HG03066 (cell line): ENCODE measurements at regions not wholly inside any gene's neighbourhood (a gene's known extent, or its start where the extent isn't known, plus 50 kb on each side); places are given as distances from the start of the nearest gene placed in this dataset.
"Not testable (repeated sequence)": the region's sequence is repeated elsewhere in the genome, so short reads cannot be mapped to it uniquely, and the experiment has no call there.

Experiments used
- ATAC-seq: cut with Tn5 transposase; IDR thresholded peaks from one replicate; pipeline ENCODE4 v1.9.1; 2021; ENCODE audit warnings: low read depth; ENCODE audit not compliant: unreplicated experiment

DNA sequence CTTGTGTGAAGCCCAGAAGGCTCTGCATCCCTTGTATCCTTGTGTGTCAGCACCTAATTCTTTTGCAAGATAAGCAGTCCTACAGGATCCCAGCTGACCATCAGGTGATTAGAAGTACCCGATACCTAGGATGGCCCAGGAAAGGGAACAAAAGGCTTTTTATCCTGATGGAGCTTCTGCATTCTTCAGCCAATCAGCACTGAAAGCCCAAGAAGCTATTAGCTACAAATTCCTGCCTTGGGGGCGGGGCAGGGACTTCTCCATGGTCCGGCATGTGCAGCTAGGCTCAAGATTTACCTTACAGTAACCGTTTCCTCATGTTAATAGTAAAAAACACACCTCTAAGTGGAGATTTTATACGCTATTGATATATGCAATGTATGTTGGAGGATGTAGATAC is 264.6 kb upstream of the THUMPD2 start:
- ATAC-seq, result no peak

DNA sequence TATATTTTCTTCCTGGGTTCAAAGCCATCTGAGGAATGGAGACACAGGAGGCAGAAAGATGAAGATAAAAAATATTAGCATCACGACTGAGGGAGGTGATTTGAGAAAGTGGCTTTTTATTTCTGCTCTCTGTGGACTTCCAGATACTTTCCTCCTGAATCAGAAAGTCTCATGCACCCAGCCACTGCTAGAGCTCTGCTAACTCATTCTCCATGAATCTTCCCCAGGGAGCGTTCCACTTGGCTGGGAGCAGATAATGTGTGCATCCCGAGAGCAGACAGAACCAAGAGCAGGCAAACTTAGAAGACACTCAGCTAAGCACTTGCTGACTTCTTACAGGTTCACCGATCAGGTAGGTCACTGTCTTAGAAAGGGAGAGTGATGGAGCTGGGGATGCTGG is 264.1 kb upstream of the THUMPD2 start:
- no peak for ATAC-seq

DNA sequence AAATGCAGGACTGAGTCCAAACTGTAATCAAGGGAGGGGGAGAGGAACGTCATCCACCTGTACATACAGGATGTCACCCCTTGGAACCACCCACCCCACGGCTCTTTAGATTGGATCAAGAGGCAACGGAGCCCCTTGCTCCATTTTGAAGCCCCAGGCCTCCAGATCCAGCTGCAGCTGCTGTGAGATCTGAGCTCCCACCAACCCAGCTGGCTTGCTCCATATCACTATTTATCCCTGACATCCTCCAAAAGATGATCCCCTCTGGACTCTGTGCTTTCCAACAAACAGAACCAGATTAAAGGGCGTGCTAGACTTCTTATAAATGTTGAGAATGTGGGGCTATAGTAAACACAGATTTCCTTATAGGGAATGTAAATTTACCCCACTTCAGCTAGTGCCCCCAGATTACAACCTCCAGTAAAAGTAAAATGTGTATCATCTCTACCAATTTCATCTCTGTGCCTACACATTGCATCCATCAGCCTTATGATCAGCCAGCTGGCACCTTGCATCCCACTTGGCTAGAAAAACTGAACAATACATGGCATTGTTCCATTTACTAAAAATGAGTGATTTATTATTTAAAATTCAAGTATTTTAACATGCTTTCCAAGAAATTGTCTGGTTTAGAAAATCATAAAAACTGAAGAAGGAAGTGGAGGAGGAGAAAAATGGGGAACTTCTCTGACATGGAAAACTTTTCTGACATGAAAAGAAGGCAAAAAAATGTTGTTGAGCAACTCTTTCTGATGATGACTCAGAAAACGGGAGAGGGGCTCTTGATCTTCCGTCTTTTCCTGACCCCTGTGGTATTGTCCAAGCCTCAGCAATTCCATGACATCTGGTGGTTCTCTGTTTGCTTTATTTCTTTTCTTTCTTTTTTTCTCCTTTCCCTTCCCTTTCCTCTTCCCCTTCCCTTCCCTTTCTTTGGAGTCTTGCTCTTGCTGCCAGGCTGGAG is 262.6 kb upstream of the THUMPD2 start:
- ATAC-seq, result no peak

DNA sequence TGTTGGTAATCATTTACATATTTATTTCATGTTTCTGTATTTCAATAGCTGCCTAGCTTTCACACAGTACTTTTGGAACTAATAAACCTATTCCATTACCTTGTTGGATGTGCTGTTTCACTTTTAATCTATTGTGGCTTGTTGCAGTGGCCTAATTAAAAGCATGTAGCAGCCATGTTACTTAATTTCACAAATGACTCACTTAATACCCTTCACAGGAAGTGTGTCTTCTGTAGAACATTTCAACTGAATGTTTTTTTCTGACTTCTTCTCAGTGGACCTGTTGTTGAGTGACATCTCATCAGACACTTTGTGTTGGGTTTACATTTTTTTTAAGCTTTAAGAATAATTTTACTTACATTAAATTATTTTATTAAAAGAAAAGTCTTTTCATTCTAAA is 260.5 kb upstream of the THUMPD2 start:
- no peak for ATAC-seq

DNA sequence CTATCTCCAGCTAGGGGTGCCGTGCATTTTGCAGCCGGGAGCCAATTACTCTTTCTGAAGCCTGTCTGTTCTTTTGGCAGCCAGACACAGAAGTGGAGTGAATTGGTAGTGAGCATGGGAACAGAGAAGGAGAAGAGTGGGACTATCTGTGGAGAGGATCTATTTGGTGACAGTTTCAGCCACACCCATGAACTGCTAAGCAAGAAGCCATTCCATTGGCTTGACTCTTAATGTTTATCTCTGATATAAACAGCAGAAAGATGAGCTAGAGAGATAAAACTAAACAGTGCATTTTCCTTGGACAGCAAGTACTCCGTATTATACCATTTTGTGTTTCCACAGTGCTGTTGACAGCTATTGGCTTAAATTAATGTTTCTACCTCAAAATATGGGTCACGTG is 259.6 kb upstream of the THUMPD2 start:
- ATAC-seq, result no peak

DNA sequence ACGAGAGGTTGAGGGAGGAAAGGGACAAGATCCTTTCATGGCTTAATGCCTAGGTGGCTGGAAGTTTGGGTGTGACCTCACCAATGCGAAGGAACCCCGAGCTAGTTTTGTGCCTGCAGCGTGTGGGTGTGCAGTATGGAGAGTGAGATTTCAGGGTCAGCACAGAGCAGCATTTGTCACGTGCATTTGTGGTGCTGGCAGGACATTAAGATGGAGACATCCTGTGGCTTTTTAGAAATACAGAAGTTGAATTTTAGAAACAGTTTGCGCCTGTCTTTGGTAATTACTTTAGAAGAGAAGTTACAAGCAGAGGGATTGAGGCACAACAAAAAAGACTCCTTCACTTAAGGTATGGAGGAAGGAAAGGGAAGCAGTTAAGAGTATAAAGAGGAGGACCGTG is 258.2 kb upstream of the THUMPD2 start:
- no peak for ATAC-seq

DNA sequence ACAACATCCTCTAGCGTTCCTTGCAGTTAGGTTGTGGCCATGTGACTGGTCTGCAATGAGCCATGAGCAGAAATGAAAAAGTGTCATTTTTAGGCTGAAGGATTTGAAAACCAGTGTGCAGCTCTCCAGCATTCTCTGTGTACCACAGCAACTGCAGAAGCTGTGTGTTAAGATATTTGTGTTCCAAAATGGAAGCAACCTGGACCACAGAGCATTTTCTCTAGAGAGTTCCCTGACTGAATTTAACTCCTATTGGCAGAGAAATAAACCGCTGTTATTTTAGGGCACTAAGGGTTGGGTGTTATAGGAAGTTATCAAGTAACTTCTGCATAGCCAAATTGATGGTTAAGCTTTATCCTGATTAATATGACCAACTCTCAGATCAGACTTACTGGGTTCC is 257.2 kb upstream of the THUMPD2 start:
- no peak for ATAC-seq

DNA sequence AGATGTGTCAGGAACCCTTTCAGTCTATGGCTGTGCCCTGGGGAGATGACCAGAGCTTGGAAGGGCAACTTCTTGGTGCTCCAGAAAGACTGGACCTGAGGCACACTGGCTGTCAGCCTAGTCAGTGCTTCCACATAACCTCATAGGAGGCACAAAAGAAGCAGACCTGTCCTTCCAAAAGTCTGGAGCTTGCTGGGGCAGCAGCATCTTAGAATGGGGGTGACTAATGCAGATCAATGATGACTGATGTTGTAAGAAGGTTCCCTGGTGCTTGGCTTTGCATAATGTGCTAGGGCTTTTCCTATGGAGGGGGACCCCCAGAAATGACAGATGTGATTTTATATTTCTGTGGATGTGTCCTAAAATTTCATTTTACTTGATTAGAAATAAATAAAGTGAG is 255.7 kb upstream of the THUMPD2 start:
- no peak for ATAC-seq

DNA sequence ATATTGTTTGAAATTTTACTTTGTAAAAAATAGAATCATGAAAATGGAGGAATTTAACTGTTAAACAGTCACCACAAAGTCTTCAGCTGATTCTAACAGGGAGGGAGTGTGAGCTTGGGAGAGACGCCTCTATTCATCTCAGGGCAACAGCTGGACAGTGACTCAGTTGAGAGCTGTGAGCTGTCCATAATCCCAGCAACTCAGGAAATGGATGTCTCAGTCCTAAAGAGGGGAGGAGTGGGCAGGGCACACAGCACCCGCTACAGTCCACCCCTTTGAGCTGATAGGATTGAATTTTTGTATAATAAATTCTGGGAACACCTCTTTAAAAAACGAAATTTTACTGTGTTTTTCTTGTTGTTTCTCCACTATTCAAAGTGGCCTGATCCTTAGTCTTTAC is 255.1 kb upstream of the THUMPD2 start:
- no peak for ATAC-seq

DNA sequence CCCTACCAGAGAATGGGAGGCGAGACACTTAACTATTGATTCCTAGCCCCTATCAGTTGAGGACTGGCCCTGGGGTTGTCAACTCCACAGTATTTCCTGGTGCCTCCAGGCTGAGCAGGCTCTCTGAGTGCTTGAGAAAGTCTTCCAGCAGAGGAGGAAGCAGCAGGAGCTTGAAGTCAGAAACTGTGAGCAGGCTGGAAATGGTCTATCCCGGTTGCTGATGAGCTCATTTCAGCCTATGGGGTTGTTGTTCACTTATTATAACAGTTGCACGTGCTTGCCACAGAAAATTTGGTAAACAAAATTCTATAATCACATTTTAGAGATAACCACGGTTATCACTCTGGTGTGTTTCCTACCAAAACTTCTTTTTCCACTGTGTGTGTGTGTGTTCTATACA is 254.7 kb upstream of the THUMPD2 start:
- no peak for ATAC-seq

DNA sequence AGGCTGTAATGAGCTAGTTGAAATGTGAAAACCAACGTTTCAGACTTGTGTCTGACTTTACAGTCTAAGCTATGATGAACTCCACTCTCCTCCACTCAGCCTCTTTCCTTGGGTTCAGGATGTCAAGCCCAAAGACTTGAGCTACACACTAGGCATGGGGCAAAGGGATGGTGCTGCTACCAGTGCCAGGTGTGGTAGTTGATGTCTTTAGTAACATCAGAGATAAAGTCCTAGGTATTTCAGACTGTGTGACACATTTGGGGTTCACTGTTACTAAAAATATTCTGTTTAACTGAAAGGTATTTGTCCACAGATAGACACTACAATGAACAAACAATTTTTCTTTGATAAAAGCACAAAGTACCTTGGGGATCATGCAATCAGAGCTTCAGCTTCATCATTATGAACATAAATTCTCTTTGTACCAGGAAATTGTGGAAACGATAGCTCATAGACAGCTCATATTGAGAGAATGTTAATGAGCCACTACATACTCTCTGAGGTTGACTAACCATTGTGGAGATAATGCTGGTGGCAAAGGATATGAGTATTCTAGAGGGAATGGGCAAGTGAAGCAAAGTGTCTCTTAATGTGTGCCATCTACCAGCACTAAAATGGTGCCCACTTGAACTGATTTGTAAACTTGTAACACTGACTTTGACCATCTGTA is 253.7 kb upstream of the THUMPD2 start:
- no peak for ATAC-seq

DNA sequence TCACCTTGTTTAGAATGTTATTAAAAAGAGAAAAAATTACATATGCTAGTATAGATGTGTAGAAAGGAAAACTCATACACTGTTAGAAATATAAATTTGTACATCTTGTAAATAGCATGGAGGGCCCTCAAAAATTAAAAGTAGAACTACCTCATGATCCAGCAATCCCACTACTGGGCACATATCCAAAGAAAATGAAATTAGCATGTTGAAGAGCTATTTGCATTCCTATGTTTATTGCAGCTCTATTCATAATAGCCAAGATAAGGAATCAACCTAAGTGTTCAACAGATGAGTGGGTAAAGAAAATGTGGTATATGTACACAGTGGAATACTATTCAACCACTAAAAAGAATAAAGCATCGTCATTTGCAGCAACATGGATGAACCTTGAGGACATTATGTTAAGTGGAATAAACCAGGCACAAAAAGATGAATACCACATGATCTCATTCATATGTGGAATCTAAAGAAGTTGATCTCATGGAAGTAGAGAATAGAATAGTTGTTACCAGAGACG is 251.5 kb upstream of the THUMPD2 start:
- no peak for ATAC-seq

DNA sequence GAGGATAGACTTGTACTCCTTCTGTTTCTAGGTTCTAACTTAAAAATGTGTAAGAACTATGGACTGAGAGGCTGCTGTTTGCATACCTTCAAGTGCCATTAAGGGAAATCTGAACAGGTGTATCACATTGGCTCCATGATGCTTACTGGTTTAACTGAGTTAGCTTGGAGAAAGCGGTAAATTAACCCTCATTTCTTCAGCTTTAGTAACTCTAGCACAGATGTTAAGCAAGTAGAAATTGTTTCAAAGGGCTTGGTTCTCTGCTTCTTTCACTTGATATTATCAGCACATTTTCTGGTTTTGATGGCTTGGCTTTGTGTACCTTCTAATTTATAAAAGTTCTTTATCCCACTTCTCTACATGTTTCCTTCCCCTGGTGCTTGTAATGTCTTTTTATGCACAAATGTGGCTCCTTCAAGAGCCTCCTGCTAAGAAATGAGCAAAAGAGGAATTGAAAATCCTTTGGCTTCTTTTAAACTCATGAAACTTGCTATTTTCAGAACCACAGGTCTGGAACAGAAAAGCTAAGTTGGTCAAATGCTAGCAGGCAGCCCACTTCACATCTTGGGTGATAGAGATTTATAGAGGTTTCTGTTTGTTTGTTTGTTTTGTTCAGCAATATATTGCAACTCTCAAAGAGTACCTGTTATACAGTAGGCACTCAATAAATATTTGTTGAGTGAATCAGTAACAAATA is 249.9 kb upstream of the THUMPD2 start:
- peak; percentile 86 for ATAC-seq

DNA sequence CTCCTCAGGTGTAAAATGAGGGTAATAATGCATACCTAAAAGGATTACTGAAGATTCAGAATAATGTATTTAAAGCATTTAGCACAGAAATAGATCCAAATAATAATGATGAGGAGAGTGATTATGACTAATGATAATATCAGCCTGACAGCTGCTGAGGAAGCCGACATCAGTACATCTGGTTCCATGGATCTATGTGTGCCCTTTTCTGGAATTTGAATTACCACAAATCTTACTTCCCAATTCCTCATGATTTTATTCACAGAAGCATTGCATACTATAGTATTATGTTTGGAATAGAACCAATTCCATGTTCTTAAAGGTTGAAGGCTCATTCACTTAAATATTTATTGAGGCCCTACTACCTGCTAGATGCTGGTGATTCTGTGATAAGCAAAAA is 248.9 kb upstream of the THUMPD2 start:
- no peak for ATAC-seq

DNA sequence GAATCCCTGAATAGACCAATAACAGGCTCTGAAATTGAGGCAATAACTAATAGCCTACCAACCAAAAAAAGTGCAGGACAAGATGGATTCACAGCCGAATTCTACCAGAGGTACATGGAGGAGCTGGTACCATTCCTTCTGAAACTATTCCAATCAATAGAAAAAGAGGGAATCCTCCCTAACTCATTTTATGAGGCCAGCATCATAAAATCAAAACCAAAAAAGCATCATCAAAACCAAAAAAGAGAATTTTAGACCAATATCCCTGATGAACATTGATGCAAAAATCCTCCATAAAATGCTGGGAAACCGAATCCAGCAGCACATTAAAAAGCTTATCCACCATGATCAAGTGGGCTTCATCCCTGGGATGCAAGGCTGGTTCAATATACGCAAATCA is 246.2 kb upstream of the THUMPD2 start:
- ATAC-seq, result not testable (repeated sequence)

DNA sequence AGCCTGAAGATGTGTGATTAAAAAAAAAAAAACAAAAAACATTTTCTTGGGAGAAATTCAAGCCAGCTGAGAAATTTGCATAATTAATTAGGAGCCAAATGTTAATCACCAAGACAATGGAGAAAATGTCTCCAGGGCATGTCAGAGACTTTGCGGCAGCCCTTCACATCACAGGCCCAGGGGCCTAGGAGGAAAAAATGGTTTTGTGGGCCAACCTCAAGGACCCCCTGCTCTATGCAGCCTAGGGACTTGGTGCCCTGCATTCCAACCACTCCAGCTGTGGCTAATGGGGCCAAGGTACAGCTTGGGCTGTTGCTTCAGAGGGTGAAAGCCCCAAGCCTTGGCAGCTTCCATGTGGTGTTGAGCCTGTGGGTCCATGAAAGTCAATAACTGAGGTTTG is 241.9 kb upstream of the THUMPD2 start:
- no peak for ATAC-seq

DNA sequence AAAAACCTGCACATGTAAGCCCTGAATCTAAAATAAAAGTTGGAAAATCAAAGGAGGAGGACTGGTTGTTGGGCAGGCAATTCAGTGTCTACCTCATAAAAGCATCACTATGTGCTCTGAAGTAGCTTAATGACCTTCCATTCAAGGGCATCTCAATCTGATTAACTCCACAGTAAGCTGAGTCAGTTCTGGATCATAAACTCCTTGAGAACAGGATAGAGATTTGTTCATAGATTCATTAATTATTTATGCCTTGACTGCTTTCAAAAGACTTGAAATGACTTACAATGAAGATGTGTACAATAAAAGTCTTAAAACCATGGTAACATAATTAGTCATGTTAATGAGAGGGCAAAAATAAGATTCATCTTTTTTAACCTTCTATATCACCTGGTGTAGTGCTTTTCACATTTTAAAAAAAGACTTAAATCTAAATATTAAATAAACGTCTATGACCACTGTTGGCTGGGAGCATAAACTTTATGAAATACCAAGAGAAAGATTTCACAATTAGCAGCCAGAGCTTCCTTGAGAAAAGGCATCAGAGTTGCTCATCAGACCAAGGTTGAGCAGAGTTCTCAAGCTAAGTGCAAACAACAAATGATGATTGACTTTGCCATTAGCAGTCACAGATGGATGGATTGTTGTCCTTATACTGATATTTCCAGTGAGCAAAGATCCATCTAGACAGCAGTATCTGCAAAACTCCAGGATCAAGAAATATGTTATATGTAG is 237.3 kb upstream of the THUMPD2 start:
- ATAC-seq, result no peak

DNA sequence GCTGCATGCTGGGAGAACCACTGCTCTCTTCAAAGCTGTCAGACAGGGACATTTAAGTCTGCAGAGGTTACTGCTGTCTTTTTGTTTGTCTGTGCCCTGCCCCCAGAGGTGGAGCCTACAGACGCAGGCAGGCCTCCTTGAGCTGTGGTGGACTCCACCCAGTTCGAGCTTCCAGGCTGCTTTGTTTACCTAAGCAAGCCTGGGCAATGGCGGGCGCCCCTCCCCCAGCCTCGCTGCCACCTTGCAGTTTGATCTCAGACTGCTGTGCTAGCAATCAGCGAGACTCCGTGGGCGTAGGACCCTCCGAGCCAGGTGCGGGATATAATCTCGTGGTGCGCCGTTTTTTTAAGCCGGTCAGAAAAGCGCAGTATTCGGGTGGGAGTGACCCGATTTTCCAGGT is 234.9 kb upstream of the THUMPD2 start:
- not testable (repeated sequence) for ATAC-seq

DNA sequence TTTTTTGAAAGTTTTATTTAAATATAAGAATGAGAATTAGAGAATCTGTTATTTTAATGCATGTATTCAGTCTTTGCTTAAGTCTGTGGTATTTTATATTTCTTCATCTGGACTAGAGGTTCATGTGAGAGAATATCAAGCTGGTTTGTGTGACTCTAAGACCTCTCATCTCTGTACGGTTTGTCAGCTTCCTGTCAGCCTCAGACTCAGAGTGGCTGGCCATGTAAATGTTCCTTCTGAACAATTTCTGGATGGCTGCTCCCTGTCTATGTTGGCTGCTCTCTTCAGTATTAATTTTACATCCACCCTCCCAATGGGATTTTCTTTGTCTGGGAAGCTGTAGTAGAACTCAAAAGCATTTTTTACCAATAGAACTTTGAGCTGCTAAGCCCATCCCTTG is 225.3 kb upstream of the THUMPD2 start:
- ATAC-seq, result no peak

DNA sequence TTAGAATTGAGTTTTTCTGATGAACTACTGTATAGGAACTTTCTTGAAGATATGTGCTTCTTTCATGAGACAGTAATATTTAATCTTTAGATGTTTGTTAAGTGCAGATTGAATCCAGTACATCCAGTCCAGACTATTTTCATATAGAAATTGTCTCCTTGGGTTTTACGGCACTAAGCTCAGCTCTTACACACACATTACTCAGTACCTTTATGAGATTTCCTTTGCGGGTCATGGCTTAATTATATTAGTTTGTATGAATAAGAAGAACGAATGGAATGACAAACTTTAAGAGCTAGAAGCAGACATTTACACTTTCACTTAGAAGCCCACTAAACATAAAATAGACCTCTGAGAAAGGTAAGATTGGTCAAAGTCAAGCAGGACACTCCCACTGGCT is 223.3 kb upstream of the THUMPD2 start:
- ATAC-seq, result no peak

DNA sequence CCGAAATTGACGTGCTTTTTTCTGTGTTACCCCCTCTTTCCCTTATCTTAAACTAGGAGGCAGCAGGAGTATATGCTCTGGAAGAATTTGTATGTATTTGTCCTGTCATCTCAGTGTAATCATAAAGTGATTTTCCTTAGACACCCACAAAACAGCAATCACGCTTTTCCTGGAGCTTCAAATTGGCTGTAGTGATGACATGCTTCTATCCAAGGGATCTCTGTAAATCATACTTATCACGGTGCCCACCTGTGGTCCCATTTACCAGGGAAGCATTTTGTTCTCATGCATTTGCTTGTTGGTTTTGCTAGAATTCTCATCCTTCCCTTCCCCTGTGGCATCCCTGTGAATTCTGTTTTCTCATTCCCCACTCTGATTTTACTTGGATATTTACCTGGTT is 220.8 kb upstream of the THUMPD2 start:
- ATAC-seq, result no peak
